ENCODE measurements at regions not wholly inside any gene's neighbourhood (a gene's known extent, or its start where the extent isn't known, plus 50 kb on each side); places are given as distances from the start of the nearest gene placed in this dataset.

DNA sequence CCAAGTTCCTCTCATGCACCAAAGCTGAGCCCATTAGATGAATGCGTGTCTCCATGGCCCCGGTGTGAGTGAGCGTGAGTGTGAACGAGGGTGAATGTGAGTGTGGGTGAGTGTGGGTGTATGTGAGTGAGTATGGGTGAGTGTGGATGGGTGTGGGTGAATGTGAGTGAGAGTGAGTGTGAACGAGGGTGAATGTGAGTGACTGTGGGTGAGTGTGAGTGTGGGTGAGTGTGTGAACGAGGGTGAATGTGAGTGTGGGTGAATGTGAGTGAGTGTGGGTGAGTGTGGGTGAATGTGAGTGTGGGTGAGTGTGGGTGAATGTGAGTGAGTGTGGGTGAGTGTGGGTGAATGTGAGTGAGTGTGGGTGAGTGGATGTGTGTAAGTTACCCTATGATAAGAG, 1521.8 kb upstream of the TENM3 start:
- TF ChIP-seq, protein P1, sequence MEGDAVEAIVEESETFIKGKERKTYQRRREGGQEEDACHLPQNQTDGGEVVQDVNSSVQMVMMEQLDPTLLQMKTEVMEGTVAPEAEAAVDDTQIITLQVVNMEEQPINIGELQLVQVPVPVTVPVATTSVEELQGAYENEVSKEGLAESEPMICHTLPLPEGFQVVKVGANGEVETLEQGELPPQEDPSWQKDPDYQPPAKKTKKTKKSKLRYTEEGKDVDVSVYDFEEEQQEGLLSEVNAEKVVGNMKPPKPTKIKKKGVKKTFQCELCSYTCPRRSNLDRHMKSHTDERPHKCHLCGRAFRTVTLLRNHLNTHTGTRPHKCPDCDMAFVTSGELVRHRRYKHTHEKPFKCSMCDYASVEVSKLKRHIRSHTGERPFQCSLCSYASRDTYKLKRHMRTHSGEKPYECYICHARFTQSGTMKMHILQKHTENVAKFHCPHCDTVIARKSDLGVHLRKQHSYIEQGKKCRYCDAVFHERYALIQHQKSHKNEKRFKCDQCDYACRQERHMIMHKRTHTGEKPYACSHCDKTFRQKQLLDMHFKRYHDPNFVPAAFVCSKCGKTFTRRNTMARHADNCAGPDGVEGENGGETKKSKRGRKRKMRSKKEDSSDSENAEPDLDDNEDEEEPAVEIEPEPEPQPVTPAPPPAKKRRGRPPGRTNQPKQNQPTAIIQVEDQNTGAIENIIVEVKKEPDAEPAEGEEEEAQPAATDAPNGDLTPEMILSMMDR (conservative IDR thresholded peaks at IDR 0.05) = no peak
- TF ChIP-seq ZFX (IDR thresholded peaks at IDR 0.05) = no peak

All from C4-2B (cell line).